H9 (cell line): ENCODE measurements at regions not wholly inside any gene's neighbourhood (a gene's known extent, or its start where the extent isn't known, plus 50 kb on each side); places are given as distances from the start of the nearest gene placed in this dataset.

Source experiments
- DNase-seq: peaks from one replicate; pipeline ENCODE4 v3.0.0-alpha.2; 2017
- H2AFZ ChIP-seq: one replicate; pipeline ENCODE4 v1.6.1; 2013; ENCODE audit warnings: mild to moderate bottlenecking, low read length, control low read depth, moderate library complexity
- H2AK5ac ChIP-seq: 2 replicates; pipeline ENCODE4 v1.6.1; 2013; ENCODE audit warnings: low read length, control low read depth, mixed read lengths; ENCODE audit not compliant: insufficient read length
- H2BK120ac ChIP-seq: one replicate; pipeline ENCODE4 v1.6.1; 2013; ENCODE audit warnings: low read depth, mild to moderate bottlenecking, low read length, control low read depth, inconsistent platforms; ENCODE audit not compliant: poor library complexity, severe bottlenecking
- H2BK12ac ChIP-seq: 2 replicates; pipeline ENCODE4 v1.6.1; 2013; ENCODE audit warnings: low read length, control low read depth, mixed read lengths, low read depth; ENCODE audit not compliant: insufficient read length
- H2BK15ac ChIP-seq: 2 replicates; pipeline ENCODE4 v1.6.1; 2013; ENCODE audit warnings: low read depth, low read length, control low read depth
- H2BK20ac ChIP-seq: one replicate; pipeline ENCODE4 v1.6.1; 2013; ENCODE audit warnings: low read depth, mild to moderate bottlenecking, low read length, control low read depth, inconsistent platforms; ENCODE audit not compliant: poor library complexity, severe bottlenecking
- H2BK5ac ChIP-seq: 2 replicates; pipeline ENCODE4 v1.6.1; 2013; ENCODE audit warnings: low read length, control low read depth, mixed read lengths; ENCODE audit not compliant: insufficient read length
- H3K14ac ChIP-seq: 2 replicates; pipeline ENCODE4 v1.6.1; 2013; ENCODE audit warnings: low read length, control low read depth; ENCODE audit not compliant: insufficient read depth
- H3K18ac ChIP-seq: 2 replicates; pipeline ENCODE4 v1.6.1; 2013; ENCODE audit warnings: low read depth, mild to moderate bottlenecking, mixed read lengths, low read length, control low read depth; ENCODE audit not compliant: insufficient read length
- H3K23ac ChIP-seq: 2 replicates; pipeline ENCODE4 v1.6.1; 2013; ENCODE audit warnings: low read length, control low read depth, mixed read lengths, low read depth; ENCODE audit not compliant: insufficient read length
- H3K23me2 ChIP-seq: 2 replicates; pipeline ENCODE4 v1.6.1; 2013; ENCODE audit warnings: low read depth, mild to moderate bottlenecking, mixed read lengths, low read length, control low read depth; ENCODE audit not compliant: insufficient read length, poor library complexity, severe bottlenecking
- H3K27ac ChIP-seq: 2 replicates; pipeline ENCODE4 v1.5.1; 2013; ENCODE audit warnings: low read length, control low read depth, mixed read lengths, low read depth; ENCODE audit not compliant: insufficient read length
- H3K27me3 ChIP-seq: 2 replicates; pipeline ENCODE4 v1.6.1; 2013; ENCODE audit warnings: low read length, control low read depth, inconsistent platforms; ENCODE audit not compliant: insufficient read depth
- H3K4ac ChIP-seq: 2 replicates; pipeline ENCODE4 v1.6.1; 2013; ENCODE audit warnings: low read depth, mild to moderate bottlenecking, control low read depth, inconsistent platforms, low read length, moderate library complexity
- H3K4me1 ChIP-seq: 2 replicates; pipeline ENCODE4 v1.6.1; 2013; ENCODE audit warnings: low read length, control low read depth, inconsistent platforms; ENCODE audit not compliant: insufficient read depth
- H3K4me2 ChIP-seq: 2 replicates; pipeline ENCODE4 v1.6.1; 2013; ENCODE audit warnings: low read length, control low read depth, mixed read lengths; ENCODE audit not compliant: insufficient read length, insufficient read depth
- H3K56ac ChIP-seq: 2 replicates; pipeline ENCODE4 v1.6.1; 2013; ENCODE audit warnings: low read depth, mild to moderate bottlenecking, mixed read lengths, low read length, control low read depth; ENCODE audit not compliant: insufficient read length
- H3K79me1 ChIP-seq: 2 replicates; pipeline ENCODE4 v1.6.1; 2013; ENCODE audit warnings: low read depth, mild to moderate bottlenecking, moderate library complexity, low read length, control low read depth, inconsistent platforms; ENCODE audit not compliant: insufficient read depth, poor library complexity, severe bottlenecking
- H3K79me2 ChIP-seq: 2 replicates; pipeline ENCODE4 v1.6.1; 2013; ENCODE audit warnings: low read length, control low read depth, inconsistent platforms; ENCODE audit not compliant: insufficient read depth
- H3K9ac ChIP-seq: 2 replicates; pipeline ENCODE4 v1.6.1; 2013; ENCODE audit warnings: low read length, control low read depth, mixed read lengths; ENCODE audit not compliant: insufficient read length; ENCODE audit errors: extremely low read depth
- H3K9me3 ChIP-seq: one replicate; pipeline ENCODE4 v1.6.1; 2013; ENCODE audit warnings: low read depth, low read length, inconsistent platforms; ENCODE audit not compliant: control insufficient read depth
- H3T11ph ChIP-seq: one replicate; pipeline ENCODE4 v1.6.1; 2013; ENCODE audit warnings: mild to moderate bottlenecking, low read length, control low read depth, inconsistent platforms
- H4K20me1 ChIP-seq: one replicate; pipeline ENCODE4 v1.6.1; 2013; ENCODE audit not compliant: control insufficient read depth, insufficient read length, insufficient read depth
- H4K5ac ChIP-seq: 2 replicates; pipeline ENCODE4 v1.6.1; 2013; ENCODE audit warnings: low read depth, mild to moderate bottlenecking, mixed read lengths, low read length, control low read depth; ENCODE audit not compliant: insufficient read length
- H4K8ac ChIP-seq: replicated peaks from 2 replicates; pipeline ENCODE4 v1.6.1; 2013; ENCODE audit warnings: low read length, control low read depth, mixed read lengths, low read depth; ENCODE audit not compliant: insufficient read length
- H4K91ac ChIP-seq: 2 replicates; pipeline ENCODE4 v1.6.1; 2013; ENCODE audit warnings: low read depth, mild to moderate bottlenecking, moderate library complexity, mixed read lengths, low read length, control low read depth; ENCODE audit not compliant: insufficient read length
- H3K27ac Mint-ChIP-seq, 3 experiments: 2 replicates in 2 of 3; 3 replicates in 1 of 3; pipeline ENCODE4 v1.8.0; 2020 to 2021; ENCODE audit warnings: mixed read lengths in 3 of 3, mild to moderate bottlenecking in 1 of 3, moderate library complexity in 1 of 3
- H3K27me3 Mint-ChIP-seq: 2 replicates; pipeline ENCODE4 v1.8.0; 2021; ENCODE audit warnings: low read depth, mild to moderate bottlenecking, moderate library complexity, mixed read lengths
- H3K36me3 Mint-ChIP-seq, 3 experiments: 2 replicates in 2 of 3; 3 replicates in 1 of 3; pipeline ENCODE4 v1.8.0; 2020 to 2021; ENCODE audit warnings: low read depth in 3 of 3, mixed read lengths in 3 of 3; ENCODE audit not compliant: insufficient read depth in 1 of 3
- H3K4me1 Mint-ChIP-seq, 2 experiments: 2 replicates each; pipeline ENCODE4 v1.8.0; 2020; ENCODE audit warnings: mixed read lengths in 2 of 2
- H3K4me3 Mint-ChIP-seq, 2 experiments: 2 replicates in 1 of 2; 3 replicates in 1 of 2; pipeline ENCODE4 v1.8.0; 2020 to 2021; ENCODE audit warnings: mild to moderate bottlenecking in 2 of 2, mixed read lengths in 2 of 2, moderate library complexity in 1 of 2
- H3K9me3 Mint-ChIP-seq, 2 experiments: 2 replicates in 1 of 2; 3 replicates in 1 of 2; pipeline ENCODE4 v1.8.0; 2020; ENCODE audit warnings: mild to moderate bottlenecking in 2 of 2, mixed read lengths in 2 of 2, moderate library complexity in 1 of 2
- whole genome bisulfite sequencing: extraction: QIAGEN DNeasy Blood & Tissue Kit; methylation state at CpG from one replicate; pipeline ENCODE4 v1.1.7; 2013; ENCODE audit warnings: missing lambda C conversion rate, low lambda C conversion rate, mixed read lengths; ENCODE audit not compliant: insufficient read length; ENCODE audit errors: extremely low coverage; 5-methylcytosine and 5-hydroxymethylcytosine counted together
- TF ChIP-seq, protein P1 (sequence below): fragments of 200-600 bp; sonication (generic); conservative IDR thresholded peaks from 3 replicates; pipeline ENCODE4 v1.8.0; 2021; ENCODE audit warnings: antibody characterized with exemption, mild to moderate bottlenecking

DNA sequence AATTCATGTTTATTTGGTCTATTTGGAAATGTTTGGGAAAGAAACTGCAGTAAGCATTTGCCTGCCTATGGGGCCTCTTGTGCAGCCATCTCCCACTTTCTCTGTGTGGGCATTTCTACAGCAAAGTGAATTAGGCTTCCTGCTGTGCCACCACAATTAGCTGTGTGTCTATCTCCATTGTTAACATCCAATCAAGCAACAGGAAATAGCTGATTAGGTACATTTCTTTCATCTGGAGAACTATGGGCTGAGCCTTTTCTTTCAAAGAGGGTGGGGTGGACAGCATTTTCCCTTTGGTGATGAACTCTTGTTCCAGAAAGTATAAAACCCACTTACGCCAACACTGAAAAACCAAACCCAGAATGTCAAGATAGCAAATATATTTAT is 640.0 kb downstream of the ACTR3B start:
- Histone ChIP-seq H3T11ph (no peak overlapping the region), H3K4ac (no peak overlapping the region), H3K23ac (no peak overlapping the region), H2BK120ac (no peak overlapping the region), H3K4me1 (no peaks in the 10 kb centered on the region), H2BK12ac (no peak overlapping the region), H2BK20ac (no peak overlapping the region), H2AK5ac (no peak overlapping the region), H3K27ac (no peak overlapping the region), H3K14ac (no peak overlapping the region), H3K9me3 (peaks cover 38% of the 10 kb centered on the region), H2BK5ac (no peak overlapping the region), H4K91ac (no peak overlapping the region), H3K4me2 (no peak overlapping the region), H3K23me2 (no peaks in the 10 kb centered on the region), H3K79me2 (no peaks in the 10 kb centered on the region), H3K18ac (no peak overlapping the region), H4K5ac (no peak overlapping the region), H3K56ac (no peak overlapping the region), H3K79me1 (no peaks in the 10 kb centered on the region), H3K27me3 (no peaks in the 10 kb centered on the region), H2AFZ (no peak overlapping the region), H3K9ac (no peak overlapping the region), H4K20me1 (no peaks in the 10 kb centered on the region), H4K8ac (no peak overlapping the region), H2BK15ac (no peak overlapping the region)
- Mint-ChIP-seq H3K4me1 (no peaks in the 10 kb centered on the region), H3K9me3 (peaks cover 95 to 96% of the 10 kb centered on the region in 2 experiments), H3K36me3 (peaks cover 6 to 36% (median 11%) of the 10 kb centered on the region in 3 experiments), H3K27ac (no peak overlapping the region), H3K27me3 (peaks cover 2% of the 10 kb centered on the region), H3K4me3 (no peak overlapping the region)
- DNase-seq = no peak
- WGBS = no CpG with 5 or more reads among the region's 1 CpG
- TF ChIP-seq, protein P1, sequence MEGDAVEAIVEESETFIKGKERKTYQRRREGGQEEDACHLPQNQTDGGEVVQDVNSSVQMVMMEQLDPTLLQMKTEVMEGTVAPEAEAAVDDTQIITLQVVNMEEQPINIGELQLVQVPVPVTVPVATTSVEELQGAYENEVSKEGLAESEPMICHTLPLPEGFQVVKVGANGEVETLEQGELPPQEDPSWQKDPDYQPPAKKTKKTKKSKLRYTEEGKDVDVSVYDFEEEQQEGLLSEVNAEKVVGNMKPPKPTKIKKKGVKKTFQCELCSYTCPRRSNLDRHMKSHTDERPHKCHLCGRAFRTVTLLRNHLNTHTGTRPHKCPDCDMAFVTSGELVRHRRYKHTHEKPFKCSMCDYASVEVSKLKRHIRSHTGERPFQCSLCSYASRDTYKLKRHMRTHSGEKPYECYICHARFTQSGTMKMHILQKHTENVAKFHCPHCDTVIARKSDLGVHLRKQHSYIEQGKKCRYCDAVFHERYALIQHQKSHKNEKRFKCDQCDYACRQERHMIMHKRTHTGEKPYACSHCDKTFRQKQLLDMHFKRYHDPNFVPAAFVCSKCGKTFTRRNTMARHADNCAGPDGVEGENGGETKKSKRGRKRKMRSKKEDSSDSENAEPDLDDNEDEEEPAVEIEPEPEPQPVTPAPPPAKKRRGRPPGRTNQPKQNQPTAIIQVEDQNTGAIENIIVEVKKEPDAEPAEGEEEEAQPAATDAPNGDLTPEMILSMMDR = no peak
